HG02884 (cell line): ENCODE measurements at regions not wholly inside any gene's neighbourhood (a gene's known extent, or its start where the extent isn't known, plus 50 kb on each side); places are given as distances from the start of the nearest gene placed in this dataset.

Source experiments
- ATAC-seq: cut with Tn5 transposase; IDR thresholded peaks from one replicate; pipeline ENCODE4 v1.9.1; 2021; ENCODE audit warnings: mild to moderate bottlenecking, moderate library complexity; ENCODE audit not compliant: unreplicated experiment

- no peak for ATAC-seq
These were observed 457.6 kb downstream of the TFAP2A start for GRCh38 chr6:9957215-9957759.

- no peak for ATAC-seq
These were observed 466.2 kb downstream of the TFAP2A start for GRCh38 chr6:9948678-9949077.

GRCh38 chr6:9943986-9944385 lies 470.9 kb downstream of the TFAP2A start:
- ATAC-seq, result no peak

- no peak for ATAC-seq
These were observed 471.8 kb downstream of the TFAP2A start for GRCh38 chr6:9943026-9943425.

- ATAC-seq, result no peak
These were observed 472.7 kb downstream of the TFAP2A start for GRCh38 chr6:9942131-9942530.

GRCh38 chr6:9938801-9939200 lies 476.1 kb downstream of the TFAP2A start:
- ATAC-seq, result no peak

- no peak for ATAC-seq
These were observed 477.7 kb downstream of the TFAP2A start for GRCh38 chr6:9937031-9937763.

- no peak for ATAC-seq
These were observed 478.3 kb downstream of the TFAP2A start for GRCh38 chr6:9936551-9936950.

GRCh38 chr6:9933677-9934076 lies 481.2 kb downstream of the TFAP2A start:
- ATAC-seq, result no peak

GRCh38 chr6:9927275-9927674 lies 487.6 kb downstream of the TFAP2A start:
- no peak for ATAC-seq

- no peak for ATAC-seq
These were observed 489.9 kb downstream of the TFAP2A start for GRCh38 chr6:9924971-9925370.

GRCh38 chr6:9921366-9921765 lies 493.5 kb downstream of the TFAP2A start:
- ATAC-seq, result no peak

- no peak for ATAC-seq
These were observed 499.9 kb downstream of the TFAP2A start for GRCh38 chr6:9914951-9915350.

GRCh38 chr6:9901376-9901775 lies 513.5 kb downstream of the TFAP2A start:
- no peak for ATAC-seq

GRCh38 chr6:9896806-9897205 lies 518.1 kb downstream of the TFAP2A start:
- no peak for ATAC-seq

- no peak for ATAC-seq
These were observed 524.0 kb downstream of the TFAP2A start for GRCh38 chr6:9890893-9891292.

GRCh38 chr6:9890469-9890868 lies 524.4 kb downstream of the TFAP2A start:
- no peak for ATAC-seq

GRCh38 chr6:9878535-9878934 lies 536.3 kb downstream of the TFAP2A start:
- no peak for ATAC-seq

GRCh38 chr6:9875605-9876353 lies 539.1 kb downstream of the TFAP2A start:
- no peak for ATAC-seq

GRCh38 chr6:9862603-9863167 lies 552.2 kb downstream of the TFAP2A start:
- no peak for ATAC-seq

- ATAC-seq, result no peak
These were observed 563.1 kb downstream of the TFAP2A start for GRCh38 chr6:9851541-9852380.
